SK-N-SH (cell line): ENCODE measurements at regions not wholly inside any gene's neighbourhood (a gene's known extent, or its start where the extent isn't known, plus 50 kb on each side); places are given as distances from the start of the nearest gene placed in this dataset.

Experiments used
- CTCF ChIA-PET: fragments of 300-600, 350-600 bp; formaldehyde crosslinking; extraction: SDS; loops from one replicate; lab custom pipeline; 2021; lab: Yijun Ruan, JAX
- POLR2A ChIA-PET: fragments of 350-600 bp; sonication (Branson Sonifier 250); formaldehyde crosslinking; extraction: SDS; loops from one replicate; lab custom pipeline; 2020; ENCODE audit warnings: antibody characterized with exemption, inconsistent platforms; lab: Yijun Ruan, JAX
- DNase-seq: peaks from one replicate; pipeline ENCODE4 v3.0.0; 2012
- H2AFZ ChIP-seq: fragments of 200-600 bp; sonication (generic); 2 replicates; pipeline ENCODE4 v1.8.1; 2016; ENCODE audit warnings: antibody characterized with exemption, mild to moderate bottlenecking, low read depth
- H3F3A ChIP-seq: fragments of 200-600 bp; sonication (generic); replicated peaks from 2 replicates; pipeline ENCODE3; 2016; ENCODE audit warnings: antibody characterized with exemption, mild to moderate bottlenecking; ENCODE audit not compliant: insufficient read depth
- H3K27ac ChIP-seq, 2 experiments: fragments of 200-500 bp in 1 of 2; fragments of 200-600 bp in 1 of 2; sonication (Bioruptor generic) in 1 of 2; sonication (generic), shearing (Covaris generic) in 1 of 2; 2 replicates each; pipeline versions ENCODE4 v1.5.1 to v1.6.1; 2014 to 2016; ENCODE audit warnings: low read depth in 2 of 2, inconsistent platforms in 1 of 2, low read length in 1 of 2, mild to moderate bottlenecking in 1 of 2, mixed read lengths in 1 of 2
- H3K27me3 ChIP-seq: fragments of 200-600 bp; sonication (generic), shearing (Covaris generic); 2 replicates; pipeline ENCODE4 v1.6.1; 2016; ENCODE audit warnings: mixed run types; ENCODE audit not compliant: insufficient read depth
- H3K36me3 ChIP-seq, 2 experiments: fragments of 200-500 bp in 1 of 2; fragments of 200-600 bp in 1 of 2; sonication (Bioruptor generic) in 1 of 2; sonication (generic) in 1 of 2; replicated peaks in 1 of 2; 2 replicates each; pipeline versions ENCODE3 to v1.5.1; 2014 to 2016; ENCODE audit warnings: low read length in 1 of 2, mild to moderate bottlenecking in 1 of 2; ENCODE audit not compliant: insufficient read depth in 2 of 2, control insufficient read depth in 1 of 2
- H3K4me1 ChIP-seq, 2 experiments: fragments of 200-500 bp in 1 of 2; fragments of 200-600 bp in 1 of 2; sonication (Bioruptor generic) in 1 of 2; sonication (generic), shearing (Covaris generic) in 1 of 2; 2 replicates each; pipeline versions ENCODE4 v1.5.1 to v1.6.1; 2014 to 2016; ENCODE audit warnings: low read depth in 1 of 2, low read length in 1 of 2, mixed run types in 1 of 2; ENCODE audit not compliant: insufficient read depth in 2 of 2, control insufficient read depth in 1 of 2
- H3K4me2 ChIP-seq: fragments of 200-600 bp; sonication (generic), shearing (Covaris generic); 2 replicates; pipeline ENCODE4 v1.6.1; 2017; ENCODE audit warnings: mixed run types
- H3K4me3 ChIP-seq, 2 experiments: fragments of 200-500 bp in 1 of 2; fragments of 200-600 bp in 1 of 2; sonication (Bioruptor generic) in 1 of 2; sonication (generic), shearing (Covaris generic) in 1 of 2; 2 replicates each; pipeline versions ENCODE4 v1.5.1 to v1.8.1; 2014 to 2016; ENCODE audit warnings: low read depth in 2 of 2, inconsistent platforms in 1 of 2, low read length in 1 of 2, mild to moderate bottlenecking in 1 of 2, mixed read lengths in 1 of 2, moderate library complexity in 1 of 2
- H3K79me2 ChIP-seq: fragments of 200-600 bp; sonication (generic); 2 replicates; pipeline ENCODE4 v1.8.1; 2017; ENCODE audit warnings: mild to moderate bottlenecking; ENCODE audit not compliant: insufficient read depth
- H3K9ac ChIP-seq: fragments of 200-600 bp; sonication (generic); 2 replicates; pipeline ENCODE4 v1.6.1; 2017; ENCODE audit warnings: mixed run types
- H3K9me2 ChIP-seq: fragments of 200-600 bp; sonication (generic); 2 replicates; pipeline ENCODE4 v1.6.1; 2017; ENCODE audit warnings: mixed run types
- H3K9me3 ChIP-seq: fragments of 200-600 bp; sonication (generic); 2 replicates; pipeline ENCODE4 v1.6.1; 2017; ENCODE audit warnings: mixed run types, mild to moderate bottlenecking, moderate library complexity
- H4K20me1 ChIP-seq: fragments of 200-600 bp; sonication (generic); 2 replicates; pipeline ENCODE4 v1.6.1; 2017; ENCODE audit warnings: mild to moderate bottlenecking, mixed run types; ENCODE audit not compliant: insufficient read depth
- CTCF ChIP-seq: fragments of 200-600 bp; sonication (generic); IDR thresholded peaks from 2 replicates; pipeline ENCODE4 v1.6.1; 2017; ENCODE audit warnings: antibody characterized with exemption, mild to moderate bottlenecking, moderate library complexity
- ELF1 ChIP-seq: IDR thresholded peaks from 2 replicates; pipeline ENCODE4 v1.4.0; 2012
- FOXJ3 ChIP-seq: sonication (generic); formaldehyde crosslinking; IDR thresholded peaks from 2 replicates; pipeline ENCODE4 v1.5.1; 2020; ENCODE audit warnings: mild to moderate bottlenecking, missing genetic modification reagents
- FOXM1 ChIP-seq: IDR thresholded peaks from 2 replicates; pipeline ENCODE4 v1.4.0; 2012; ENCODE audit warnings: low read depth, mild to moderate bottlenecking
- GATA2 ChIP-seq: sonication (generic); formaldehyde crosslinking; IDR thresholded peaks from 2 replicates; pipeline ENCODE4 v1.5.0; 2020; ENCODE audit warnings: mild to moderate bottlenecking, missing genetic modification reagents
- MXI1 ChIP-seq: IDR thresholded peaks from 2 replicates; pipeline ENCODE4 v1.6.1; 2012; ENCODE audit warnings: mild to moderate bottlenecking, low read depth, low read length, improper control_type of control experiment
- NFIC ChIP-seq: IDR thresholded peaks from 2 replicates; pipeline ENCODE4 v1.4.0; 2012; ENCODE audit warnings: borderline replicate concordance
- NRF1 ChIP-seq: IDR thresholded peaks from 2 replicates; pipeline ENCODE4 v1.6.1; 2012; ENCODE audit warnings: low read depth, mild to moderate bottlenecking, low read length
- RCOR1 ChIP-seq: fragments of 150-350 bp; IDR thresholded peaks from 2 replicates; pipeline ENCODE4 v1.6.1; 2017; ENCODE audit warnings: antibody characterized with exemption, low read length
- TAF1 ChIP-seq: IDR thresholded peaks from 2 replicates; pipeline ENCODE4 v1.6.1; 2012; ENCODE audit warnings: low read depth, mild to moderate bottlenecking, low read length, moderate library complexity, borderline replicate concordance
- YY1 ChIP-seq: IDR thresholded peaks from 2 replicates; pipeline ENCODE4 v1.4.0; 2012; ENCODE audit warnings: low read depth, mild to moderate bottlenecking
- ZBTB33 ChIP-seq: IDR thresholded peaks from 2 replicates; pipeline ENCODE4 v1.4.0; 2012; ENCODE audit warnings: low read depth, borderline replicate concordance
- WGBS: methylation state at CpG from one replicate; pipeline ENCODE4 v1.1.6; 2017; ENCODE audit warnings: low lambda C conversion rate; 5-methylcytosine and 5-hydroxymethylcytosine counted together
- TF ChIP-seq, protein P1 (sequence below): IDR thresholded peaks from 2 replicates; pipeline ENCODE4 v1.6.1; 2012; ENCODE audit warnings: mild to moderate bottlenecking, low read depth, low read length, moderate library complexity
- TF ChIP-seq, protein P2 (sequence below): IDR thresholded peaks from 2 replicates; pipeline ENCODE4 v1.4.0; 2012; ENCODE audit warnings: low read depth
- TF ChIP-seq, protein P3 (sequence below): fragments of 150-350 bp; IDR thresholded peaks from 2 replicates; pipeline ENCODE4 v1.6.1; 2016; ENCODE audit warnings: mild to moderate bottlenecking, low read depth, low read length

DNA sequence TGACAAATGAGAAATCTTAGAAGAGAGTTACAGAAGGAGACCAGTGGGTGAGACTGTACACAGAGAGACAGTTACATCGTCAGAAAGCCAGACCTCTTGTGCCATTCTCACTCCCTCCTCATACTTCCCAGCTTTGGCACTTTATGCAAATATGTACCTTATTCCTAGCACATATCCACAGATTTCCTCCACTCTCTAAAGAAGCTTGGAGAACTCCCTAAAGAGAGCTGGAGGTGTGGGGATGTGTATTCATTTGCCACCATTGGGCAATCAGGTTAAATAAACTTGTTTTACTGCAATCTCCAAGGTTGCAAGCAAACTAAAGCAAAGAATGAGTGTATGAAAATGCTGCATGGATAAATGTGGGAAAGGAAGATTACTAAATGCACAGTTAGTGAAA is 380.9 kb upstream of the PRMT6 start:
- ChIA-PET POLR2A (no interaction called here), CTCF (no interaction called here)
- no peaks in the 10 kb centered on the region for H3K9me3 ChIP-seq
- DNase-seq, result no peak
- H2AFZ ChIP-seq, result no peak overlapping the region
- no peaks in the 10 kb centered on the region for H3K79me2 ChIP-seq
- H3K9me2 ChIP-seq, result no peaks in the 10 kb centered on the region
- no peak overlapping the region for H3K4me3 ChIP-seq
- H3K36me3 ChIP-seq, result no peaks in the 10 kb centered on the region
- no peak overlapping the region for H3K27ac ChIP-seq
- WGBS, result 22% methylated on average over 1 of the region's 1 CpG
- no peak overlapping the region for H3K9ac ChIP-seq
- no peak for TF ChIP-seq FOXM1
- no peak for TF ChIP-seq RCOR1
- TF ChIP-seq, protein P1, sequence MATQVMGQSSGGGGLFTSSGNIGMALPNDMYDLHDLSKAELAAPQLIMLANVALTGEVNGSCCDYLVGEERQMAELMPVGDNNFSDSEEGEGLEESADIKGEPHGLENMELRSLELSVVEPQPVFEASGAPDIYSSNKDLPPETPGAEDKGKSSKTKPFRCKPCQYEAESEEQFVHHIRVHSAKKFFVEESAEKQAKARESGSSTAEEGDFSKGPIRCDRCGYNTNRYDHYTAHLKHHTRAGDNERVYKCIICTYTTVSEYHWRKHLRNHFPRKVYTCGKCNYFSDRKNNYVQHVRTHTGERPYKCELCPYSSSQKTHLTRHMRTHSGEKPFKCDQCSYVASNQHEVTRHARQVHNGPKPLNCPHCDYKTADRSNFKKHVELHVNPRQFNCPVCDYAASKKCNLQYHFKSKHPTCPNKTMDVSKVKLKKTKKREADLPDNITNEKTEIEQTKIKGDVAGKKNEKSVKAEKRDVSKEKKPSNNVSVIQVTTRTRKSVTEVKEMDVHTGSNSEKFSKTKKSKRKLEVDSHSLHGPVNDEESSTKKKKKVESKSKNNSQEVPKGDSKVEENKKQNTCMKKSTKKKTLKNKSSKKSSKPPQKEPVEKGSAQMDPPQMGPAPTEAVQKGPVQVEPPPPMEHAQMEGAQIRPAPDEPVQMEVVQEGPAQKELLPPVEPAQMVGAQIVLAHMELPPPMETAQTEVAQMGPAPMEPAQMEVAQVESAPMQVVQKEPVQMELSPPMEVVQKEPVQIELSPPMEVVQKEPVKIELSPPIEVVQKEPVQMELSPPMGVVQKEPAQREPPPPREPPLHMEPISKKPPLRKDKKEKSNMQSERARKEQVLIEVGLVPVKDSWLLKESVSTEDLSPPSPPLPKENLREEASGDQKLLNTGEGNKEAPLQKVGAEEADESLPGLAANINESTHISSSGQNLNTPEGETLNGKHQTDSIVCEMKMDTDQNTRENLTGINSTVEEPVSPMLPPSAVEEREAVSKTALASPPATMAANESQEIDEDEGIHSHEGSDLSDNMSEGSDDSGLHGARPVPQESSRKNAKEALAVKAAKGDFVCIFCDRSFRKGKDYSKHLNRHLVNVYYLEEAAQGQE, result no peak
- no peak for TF ChIP-seq MXI1
- no peak for TF ChIP-seq NFIC
- TF ChIP-seq, protein P2, sequence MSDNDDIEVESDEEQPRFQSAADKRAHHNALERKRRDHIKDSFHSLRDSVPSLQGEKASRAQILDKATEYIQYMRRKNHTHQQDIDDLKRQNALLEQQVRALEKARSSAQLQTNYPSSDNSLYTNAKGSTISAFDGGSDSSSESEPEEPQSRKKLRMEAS, result no peak
- no peak for TF ChIP-seq ZBTB33
- TF ChIP-seq TAF1, result no peak
- TF ChIP-seq CTCF, result no peak
- TF ChIP-seq GATA2, result no peak
- TF ChIP-seq FOXJ3 (CRISPR knock-in tag), result no peak
- TF ChIP-seq YY1, result no peak
- no peak for TF ChIP-seq ELF1
- TF ChIP-seq, protein P3, sequence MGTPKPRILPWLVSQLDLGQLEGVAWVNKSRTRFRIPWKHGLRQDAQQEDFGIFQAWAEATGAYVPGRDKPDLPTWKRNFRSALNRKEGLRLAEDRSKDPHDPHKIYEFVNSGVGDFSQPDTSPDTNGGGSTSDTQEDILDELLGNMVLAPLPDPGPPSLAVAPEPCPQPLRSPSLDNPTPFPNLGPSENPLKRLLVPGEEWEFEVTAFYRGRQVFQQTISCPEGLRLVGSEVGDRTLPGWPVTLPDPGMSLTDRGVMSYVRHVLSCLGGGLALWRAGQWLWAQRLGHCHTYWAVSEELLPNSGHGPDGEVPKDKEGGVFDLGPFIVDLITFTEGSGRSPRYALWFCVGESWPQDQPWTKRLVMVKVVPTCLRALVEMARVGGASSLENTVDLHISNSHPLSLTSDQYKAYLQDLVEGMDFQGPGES, result no peak
- TF ChIP-seq NRF1, result no peak
- H3K27me3 ChIP-seq, result no peaks in the 10 kb centered on the region
- H4K20me1 ChIP-seq, result no peaks in the 10 kb centered on the region
- H3K4me2 ChIP-seq, result no peak overlapping the region
- H3F3A ChIP-seq, result no peaks in the 10 kb centered on the region
- no peaks in the 10 kb centered on the region; a peak in 1 of 4 replicates for H3K4me1 ChIP-seq
